SK-N-SH treated with all-trans-retinoic acid at 6 μM for 48 hours (cell line): ENCODE measurements at regions not wholly inside any gene's neighbourhood (a gene's known extent, or its start where the extent isn't known, plus 50 kb on each side); places are given as distances from the start of the nearest gene placed in this dataset.

Experiments used
- ARNTL ChIP-seq: fragments of 450-650 bp; formaldehyde crosslinking; IDR thresholded peaks from 2 replicates; pipeline ENCODE4 v1.5.0; 2020; ENCODE audit warnings: low read depth, mild to moderate bottlenecking, moderate library complexity, borderline replicate concordance
- CSDC2 ChIP-seq: fragments of 250-450 bp; sonication (Bioruptor Pico); IDR thresholded peaks from 2 replicates; pipeline ENCODE4 v1.5.0; 2020; ENCODE audit warnings: mild to moderate bottlenecking, moderate library complexity
- ESRRG ChIP-seq: fragments of 250-450 bp; sonication (Bioruptor Pico); IDR thresholded peaks from 2 replicates; pipeline ENCODE4 v1.6.1; 2021; ENCODE audit warnings: mild to moderate bottlenecking
- GLIS3 ChIP-seq: fragments of 250-450 bp; sonication (Bioruptor Pico); IDR thresholded peaks from 2 replicates; pipeline ENCODE4 v1.5.0; 2020; ENCODE audit warnings: mild to moderate bottlenecking, moderate library complexity
- PPARA ChIP-seq: fragments of 250-450 bp; sonication (Bioruptor Pico); IDR thresholded peaks from 2 replicates; pipeline ENCODE4 v1.5.0; 2020; ENCODE audit warnings: mild to moderate bottlenecking, borderline replicate concordance
- SNAI2 ChIP-seq: fragments of 250-450 bp; sonication (Bioruptor Pico); IDR thresholded peaks from 2 replicates; pipeline ENCODE4 v1.5.0; 2020; ENCODE audit warnings: mild to moderate bottlenecking, moderate library complexity
- ZFP3 ChIP-seq: fragments of 250-450 bp; sonication (Bioruptor Pico); IDR thresholded peaks from 2 replicates; pipeline ENCODE4 v1.5.0; 2020; ENCODE audit warnings: mild to moderate bottlenecking, moderate library complexity
- TF ChIP-seq, protein P1 (sequence below): fragments of 250-450 bp; sonication (Bioruptor Pico); IDR thresholded peaks from 2 replicates; pipeline ENCODE4 v1.8.0; 2020; ENCODE audit warnings: mild to moderate bottlenecking, moderate library complexity, borderline replicate concordance
- TF ChIP-seq, protein P2 (sequence below): fragments of 250-450 bp; sonication (Bioruptor Pico); IDR thresholded peaks from 2 replicates; pipeline ENCODE4 v1.5.1; 2020; ENCODE audit warnings: low read depth, mild to moderate bottlenecking, moderate library complexity

DNA sequence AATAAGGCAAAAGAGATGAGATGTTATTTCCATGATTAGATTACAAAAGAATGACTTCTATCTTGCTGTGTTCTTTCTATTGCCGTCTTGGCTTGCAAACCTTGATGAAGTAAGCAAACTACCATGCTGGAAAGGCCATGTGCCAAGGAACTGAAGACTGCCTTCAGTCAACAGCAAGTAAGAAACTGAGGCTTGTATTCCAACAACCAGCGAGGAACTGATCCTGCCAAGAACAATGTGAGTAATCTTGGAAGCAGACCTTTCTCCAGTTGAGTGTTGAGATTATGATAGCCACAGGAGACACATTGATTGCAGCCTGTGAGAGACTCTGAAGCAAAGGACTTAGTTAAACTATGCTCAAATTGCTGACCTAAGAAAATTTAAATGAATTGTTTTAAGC lies 164.6 kb upstream of the GRM3 start:
- TF ChIP-seq ZFP3 (no peak), GLIS3 (CRISPR knock-in tag) (no peak), ARNTL (CRISPR knock-in tag) (no peak), ESRRG (no peak), SNAI2 (no peak), PPARA (CRISPR knock-in tag) (no peak), CSDC2 (CRISPR knock-in tag) (no peak)
- TF ChIP-seq, protein P1, sequence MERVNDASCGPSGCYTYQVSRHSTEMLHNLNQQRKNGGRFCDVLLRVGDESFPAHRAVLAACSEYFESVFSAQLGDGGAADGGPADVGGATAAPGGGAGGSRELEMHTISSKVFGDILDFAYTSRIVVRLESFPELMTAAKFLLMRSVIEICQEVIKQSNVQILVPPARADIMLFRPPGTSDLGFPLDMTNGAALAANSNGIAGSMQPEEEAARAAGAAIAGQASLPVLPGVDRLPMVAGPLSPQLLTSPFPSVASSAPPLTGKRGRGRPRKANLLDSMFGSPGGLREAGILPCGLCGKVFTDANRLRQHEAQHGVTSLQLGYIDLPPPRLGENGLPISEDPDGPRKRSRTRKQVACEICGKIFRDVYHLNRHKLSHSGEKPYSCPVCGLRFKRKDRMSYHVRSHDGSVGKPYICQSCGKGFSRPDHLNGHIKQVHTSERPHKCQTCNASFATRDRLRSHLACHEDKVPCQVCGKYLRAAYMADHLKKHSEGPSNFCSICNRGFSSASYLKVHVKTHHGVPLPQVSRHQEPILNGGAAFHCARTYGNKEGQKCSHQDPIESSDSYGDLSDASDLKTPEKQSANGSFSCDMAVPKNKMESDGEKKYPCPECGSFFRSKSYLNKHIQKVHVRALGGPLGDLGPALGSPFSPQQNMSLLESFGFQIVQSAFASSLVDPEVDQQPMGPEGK (CRISPR knock-in tag), result no peak
- TF ChIP-seq, protein P2, sequence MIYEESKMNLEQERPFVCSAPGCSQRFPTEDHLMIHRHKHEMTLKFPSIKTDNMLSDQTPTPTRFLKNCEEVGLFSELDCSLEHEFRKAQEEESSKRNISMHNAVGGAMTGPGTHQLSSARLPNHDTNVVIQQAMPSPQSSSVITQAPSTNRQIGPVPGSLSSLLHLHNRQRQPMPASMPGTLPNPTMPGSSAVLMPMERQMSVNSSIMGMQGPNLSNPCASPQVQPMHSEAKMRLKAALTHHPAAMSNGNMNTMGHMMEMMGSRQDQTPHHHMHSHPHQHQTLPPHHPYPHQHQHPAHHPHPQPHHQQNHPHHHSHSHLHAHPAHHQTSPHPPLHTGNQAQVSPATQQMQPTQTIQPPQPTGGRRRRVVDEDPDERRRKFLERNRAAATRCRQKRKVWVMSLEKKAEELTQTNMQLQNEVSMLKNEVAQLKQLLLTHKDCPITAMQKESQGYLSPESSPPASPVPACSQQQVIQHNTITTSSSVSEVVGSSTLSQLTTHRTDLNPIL (CRISPR knock-in tag), result no peak
